GM19395 (cell line): ENCODE measurements at regions not wholly inside any gene's neighbourhood (a gene's known extent, or its start where the extent isn't known, plus 50 kb on each side); places are given as distances from the start of the nearest gene placed in this dataset.

Source experiments
- ATAC-seq: cut with Tn5 transposase; IDR thresholded peaks from one replicate; pipeline ENCODE4 v1.9.1; 2021; ENCODE audit warnings: mild to moderate bottlenecking, moderate library complexity; ENCODE audit not compliant: unreplicated experiment

DNA sequence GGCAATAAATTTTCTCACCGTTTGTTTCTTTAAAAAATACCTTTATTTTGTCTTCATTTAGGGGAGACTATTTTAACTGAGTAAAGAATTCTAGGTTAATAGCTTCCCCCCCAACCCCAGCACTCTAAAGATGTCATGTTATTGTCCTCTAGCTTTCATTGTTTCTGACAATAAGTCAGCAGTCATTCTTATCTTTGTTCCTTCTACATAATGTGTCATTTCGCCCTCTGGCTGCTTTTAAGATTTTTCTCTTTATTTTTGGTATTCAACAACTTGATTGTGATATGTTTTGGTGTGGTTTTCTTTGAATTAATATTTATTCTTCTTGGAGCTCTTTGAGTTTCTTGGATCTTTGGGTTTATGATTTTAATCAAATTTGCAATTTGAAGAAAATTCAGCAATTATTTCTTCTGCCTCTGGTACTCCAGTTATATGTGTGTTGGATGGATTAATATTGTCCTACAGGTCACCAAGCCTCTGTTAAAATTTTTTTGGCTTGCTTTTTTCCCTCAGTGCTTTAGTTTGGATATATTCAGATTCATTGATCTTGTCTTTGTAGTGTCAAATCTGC lies 64.6 kb upstream of the ELN start:
- no peak for ATAC-seq

DNA sequence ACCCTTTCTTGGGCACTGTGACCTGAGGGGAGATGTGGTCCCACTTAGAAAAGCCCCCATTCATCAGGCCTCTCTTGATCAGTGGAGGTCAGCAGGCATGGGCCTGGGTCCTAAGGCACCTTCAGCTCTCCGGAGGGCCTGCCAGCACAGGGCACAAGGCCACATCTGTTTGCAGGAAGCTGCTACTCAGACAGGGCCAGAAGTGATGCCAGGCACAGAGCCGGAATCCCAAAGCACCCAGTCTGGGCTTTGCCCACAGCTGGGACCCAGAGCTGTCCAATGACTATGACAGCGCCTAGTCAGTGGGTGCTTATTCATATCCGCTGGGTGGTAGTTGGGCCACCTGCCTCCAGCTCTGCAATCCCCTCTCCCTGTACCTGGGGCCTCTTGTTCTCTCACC lies 63.2 kb upstream of the ELN start:
- ATAC-seq: no peak

DNA sequence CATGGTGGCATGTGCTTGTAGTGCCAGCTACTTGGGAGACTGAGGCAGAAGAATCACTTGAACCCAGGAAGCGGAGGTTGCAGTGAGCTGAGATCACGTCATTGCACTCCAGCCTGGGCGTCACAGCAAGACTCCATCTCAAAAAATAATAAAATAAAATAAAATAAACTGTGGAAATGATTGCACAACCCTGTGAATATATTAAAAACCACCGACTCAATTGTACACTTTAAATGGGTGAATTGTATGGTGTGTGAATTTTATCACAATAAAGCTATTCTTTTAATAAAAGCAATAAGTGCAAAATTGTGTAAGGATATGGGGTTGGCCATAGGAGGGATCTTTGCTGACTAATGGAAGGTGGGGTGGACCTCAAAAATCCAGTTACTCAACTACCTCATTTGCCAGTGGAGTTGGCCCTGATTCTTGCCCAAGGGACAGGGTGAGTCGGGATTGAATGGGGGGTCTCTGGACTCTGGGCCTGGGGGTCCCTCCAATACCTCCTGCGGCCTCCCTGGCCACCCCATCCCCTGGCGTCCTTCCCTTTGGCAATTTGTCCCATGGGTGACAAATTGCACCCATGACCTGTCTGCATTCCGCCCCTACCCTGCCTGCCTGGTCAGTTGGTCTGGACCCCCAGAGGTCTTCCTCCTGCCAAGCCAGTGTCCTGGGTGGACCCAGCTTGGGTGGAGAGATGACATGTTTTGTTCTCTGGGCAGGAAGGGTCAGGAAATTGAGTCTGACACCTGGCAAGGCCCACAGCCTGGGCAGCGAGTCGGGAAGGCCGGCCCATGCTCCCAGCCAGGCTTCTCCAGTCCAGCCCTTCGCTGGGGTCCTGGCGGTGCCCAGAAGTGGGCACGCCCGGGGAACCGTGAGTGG lies 61.7 kb upstream of the ELN start:
- no peak for ATAC-seq

DNA sequence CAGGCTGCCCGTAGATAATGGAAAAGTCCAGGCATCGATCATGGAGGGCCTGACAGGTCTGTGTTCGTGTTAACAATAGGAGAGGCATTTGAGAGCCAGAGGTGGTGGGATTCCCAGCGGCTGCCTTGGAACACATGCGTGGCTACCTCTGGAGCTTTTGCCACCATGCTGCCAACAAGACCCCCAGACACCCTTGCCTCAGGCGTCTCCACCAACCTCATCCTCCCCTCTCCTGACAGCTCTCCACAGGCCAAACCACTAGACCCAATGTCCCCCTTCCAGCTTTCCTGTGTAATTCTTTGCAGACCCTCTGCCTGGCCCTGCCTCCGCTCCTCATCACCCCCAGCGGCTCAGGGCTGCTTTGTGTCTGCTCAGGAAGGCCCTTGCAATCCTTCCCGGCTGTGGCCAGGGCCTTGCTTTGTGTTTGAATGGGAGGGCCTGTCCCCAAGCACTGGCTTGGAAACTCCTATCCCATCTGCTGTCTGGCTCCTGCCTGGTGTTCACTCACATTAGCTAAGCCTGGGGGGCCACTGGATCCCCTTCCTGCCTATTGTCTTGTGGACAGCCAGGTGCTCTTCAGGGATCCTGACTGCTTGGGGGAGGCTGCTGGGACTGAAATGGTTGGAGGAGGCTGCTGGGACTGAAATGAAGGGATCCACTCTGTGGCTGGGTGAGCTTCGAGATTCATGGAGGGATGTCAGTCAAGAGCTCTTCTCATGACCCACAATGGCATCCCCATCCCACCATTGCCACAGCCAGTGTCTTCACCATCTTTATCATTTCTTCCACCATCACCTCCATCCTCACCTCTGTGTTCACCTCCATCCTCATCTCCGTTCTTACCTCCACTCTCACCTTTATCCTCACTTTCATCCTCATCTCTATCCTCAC lies 60.8 kb upstream of the ELN start:
- no peak for ATAC-seq

DNA sequence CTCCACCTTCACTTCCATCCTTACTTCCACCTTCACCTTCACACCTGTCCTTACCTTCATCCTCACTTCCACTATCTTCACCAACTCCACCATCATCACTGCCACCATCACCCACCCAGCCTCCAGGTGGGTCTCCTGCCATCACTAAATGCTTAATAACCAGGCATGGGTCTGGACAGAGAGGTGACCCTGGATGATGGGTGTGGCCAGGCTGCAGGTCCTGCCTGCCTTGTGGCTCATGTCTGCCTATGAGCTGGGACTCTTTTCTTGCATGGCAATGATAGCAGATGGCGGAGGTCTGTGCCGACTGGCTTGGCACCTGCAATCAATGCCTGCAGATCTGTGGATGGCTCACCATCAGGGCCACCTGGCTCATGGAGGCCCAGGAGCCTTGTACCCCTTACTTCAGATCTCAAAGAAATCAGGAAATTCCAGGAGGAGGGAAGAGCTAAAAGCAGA lies 60.1 kb upstream of the ELN start:
- ATAC-seq: no peak

DNA sequence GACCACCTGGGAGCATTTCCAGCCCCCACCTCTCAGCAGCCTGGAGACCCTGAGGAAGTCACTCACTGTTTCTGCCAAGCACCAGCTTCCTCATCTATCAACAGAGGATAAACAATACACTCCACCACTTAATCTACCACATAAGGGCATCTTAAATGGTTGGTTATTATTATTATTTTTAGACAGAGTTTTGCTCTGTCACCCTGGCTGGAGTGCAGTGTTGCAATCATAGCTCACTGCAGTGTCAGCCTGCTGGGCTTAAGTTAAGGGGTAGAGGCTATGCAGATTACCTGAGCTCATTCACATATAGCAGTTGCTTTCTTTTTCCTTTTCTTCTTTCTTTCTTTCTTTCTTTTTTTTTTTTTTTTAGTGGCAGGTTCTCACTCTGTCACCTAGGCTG lies 59.5 kb upstream of the ELN start:
- ATAC-seq: no peak

DNA sequence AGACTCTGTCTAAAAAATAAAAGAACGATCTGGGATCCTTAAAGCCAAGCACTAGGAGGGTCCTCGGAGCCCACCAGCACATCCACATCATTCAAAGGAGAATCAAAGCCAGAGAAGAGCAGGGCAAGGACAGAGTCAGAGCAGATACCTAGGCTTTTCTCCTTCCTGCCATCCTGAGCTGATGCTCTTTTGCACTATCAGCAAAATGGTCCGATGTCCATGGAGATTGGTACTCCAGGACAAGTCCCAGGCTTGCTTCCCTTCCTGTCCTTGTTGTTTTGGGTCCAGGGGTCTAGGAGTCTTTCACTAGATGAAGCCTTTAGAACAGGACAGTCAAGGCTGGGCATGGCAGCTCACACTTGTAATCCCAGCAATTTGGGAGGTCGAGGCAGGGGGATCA lies 58.0 kb upstream of the ELN start:
- ATAC-seq: no peak

DNA sequence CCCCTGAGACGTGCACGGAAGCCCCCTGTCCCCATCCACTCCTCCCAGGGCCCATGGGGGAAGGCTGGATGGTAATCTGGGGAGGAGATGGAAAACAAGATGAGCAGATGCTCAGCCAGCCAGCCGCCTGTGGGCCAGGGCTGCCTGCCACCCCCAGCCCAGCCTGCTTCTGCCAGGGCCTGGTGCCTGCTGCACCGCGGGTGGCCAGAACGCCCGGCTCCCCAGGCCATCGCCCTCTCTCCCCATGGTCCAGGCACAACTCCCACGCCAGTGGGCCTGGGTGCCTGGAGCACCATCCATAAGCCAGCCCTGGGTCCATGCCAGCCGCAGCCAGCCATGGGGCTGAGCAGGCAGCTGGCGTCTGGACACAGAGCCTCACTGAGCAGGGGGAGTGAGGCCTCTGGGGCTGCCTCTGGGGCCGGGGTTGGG lies 57.2 kb upstream of the ELN start:
- peak; percentile 22 for ATAC-seq

DNA sequence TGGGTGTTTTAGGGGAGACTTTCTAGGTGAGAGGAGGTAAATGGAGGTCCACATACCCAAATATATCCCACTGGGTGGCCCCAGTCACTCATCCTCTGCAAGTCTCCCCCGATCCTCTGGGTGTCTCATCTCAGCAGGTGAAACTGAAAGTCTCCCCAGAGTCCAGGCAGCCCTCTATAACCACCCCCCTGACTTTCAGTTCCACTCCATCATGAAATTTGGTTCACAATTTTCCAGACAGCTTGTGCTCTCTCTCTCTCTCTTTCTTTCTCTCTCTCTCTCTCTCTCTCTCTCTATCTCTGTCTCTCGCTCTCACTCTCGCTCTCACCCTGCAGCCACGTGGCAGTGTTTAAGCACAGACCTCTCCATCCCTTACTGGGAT lies 56.7 kb upstream of the ELN start:
- ATAC-seq: peak; percentile 67

DNA sequence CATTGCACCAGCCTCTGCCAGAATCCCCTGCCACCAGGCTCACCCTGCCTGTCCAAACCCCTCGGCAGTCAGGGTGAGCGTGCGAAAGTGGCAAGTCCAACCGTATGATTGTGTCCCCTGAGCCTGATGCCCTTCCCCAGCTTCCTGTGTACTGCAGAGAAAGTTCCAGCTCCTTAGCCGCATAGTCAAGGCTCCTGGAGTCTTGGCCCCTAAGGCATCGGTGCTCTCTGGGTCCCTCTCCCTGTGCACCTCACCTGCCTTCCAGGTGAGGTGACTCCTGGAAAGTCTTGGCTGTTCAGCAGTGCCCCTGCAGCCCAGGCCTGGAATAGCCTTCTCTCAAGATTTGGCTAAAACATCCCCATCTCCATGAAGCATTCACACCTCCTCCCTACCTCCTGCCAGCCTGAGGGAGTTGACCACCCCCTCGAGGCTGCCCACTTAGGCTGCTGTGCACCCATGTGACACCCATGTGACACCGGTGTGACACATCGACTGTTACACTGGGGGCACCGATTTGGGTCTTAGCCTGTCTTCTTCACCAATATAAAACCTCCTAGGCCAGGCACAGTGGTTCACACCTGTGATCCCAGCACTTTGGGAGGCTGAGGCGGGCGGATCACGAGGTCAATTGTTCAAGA lies 56.1 kb upstream of the ELN start:
- no peak for ATAC-seq

DNA sequence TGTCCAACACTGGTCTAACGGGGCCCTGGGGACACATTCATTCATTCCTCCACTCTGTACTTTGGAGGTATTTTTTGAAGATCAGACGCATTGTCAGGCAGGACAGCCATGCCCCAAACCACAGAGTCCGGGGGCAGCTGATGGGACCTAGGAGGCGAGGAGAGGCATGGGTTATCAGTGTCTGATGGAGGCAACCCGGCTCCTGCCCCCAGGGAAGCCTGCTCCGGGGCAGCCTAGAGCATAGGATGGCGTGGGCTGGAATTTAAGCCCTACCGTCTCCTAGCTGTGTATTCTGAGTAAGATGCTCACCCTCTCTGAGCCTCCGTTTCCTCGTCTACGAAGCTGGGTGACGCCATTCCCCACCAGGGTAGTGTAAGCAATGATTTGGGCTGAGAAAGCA lies 55.4 kb upstream of the ELN start:
- no peak for ATAC-seq

DNA sequence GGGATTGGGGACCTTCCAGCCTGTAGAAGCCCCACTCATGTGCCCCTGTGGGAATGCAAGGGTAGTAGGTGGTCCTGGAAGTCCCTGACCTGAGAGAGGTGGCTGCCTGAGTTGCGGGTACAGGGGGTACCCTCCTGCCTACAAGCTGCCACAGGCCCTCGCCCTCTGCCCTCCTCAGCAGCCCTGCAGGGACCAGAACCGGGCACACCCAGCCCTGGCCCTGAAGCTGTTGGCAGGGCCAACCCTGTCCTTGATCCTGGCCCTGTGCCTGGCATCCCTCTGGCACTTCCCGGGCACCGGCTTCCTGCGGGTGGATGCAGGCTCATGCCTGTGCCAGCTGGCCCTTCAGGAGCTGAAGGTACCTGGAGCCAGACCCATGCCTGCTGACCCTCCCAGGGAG lies 54.9 kb upstream of the ELN start:
- ATAC-seq: no peak

DNA sequence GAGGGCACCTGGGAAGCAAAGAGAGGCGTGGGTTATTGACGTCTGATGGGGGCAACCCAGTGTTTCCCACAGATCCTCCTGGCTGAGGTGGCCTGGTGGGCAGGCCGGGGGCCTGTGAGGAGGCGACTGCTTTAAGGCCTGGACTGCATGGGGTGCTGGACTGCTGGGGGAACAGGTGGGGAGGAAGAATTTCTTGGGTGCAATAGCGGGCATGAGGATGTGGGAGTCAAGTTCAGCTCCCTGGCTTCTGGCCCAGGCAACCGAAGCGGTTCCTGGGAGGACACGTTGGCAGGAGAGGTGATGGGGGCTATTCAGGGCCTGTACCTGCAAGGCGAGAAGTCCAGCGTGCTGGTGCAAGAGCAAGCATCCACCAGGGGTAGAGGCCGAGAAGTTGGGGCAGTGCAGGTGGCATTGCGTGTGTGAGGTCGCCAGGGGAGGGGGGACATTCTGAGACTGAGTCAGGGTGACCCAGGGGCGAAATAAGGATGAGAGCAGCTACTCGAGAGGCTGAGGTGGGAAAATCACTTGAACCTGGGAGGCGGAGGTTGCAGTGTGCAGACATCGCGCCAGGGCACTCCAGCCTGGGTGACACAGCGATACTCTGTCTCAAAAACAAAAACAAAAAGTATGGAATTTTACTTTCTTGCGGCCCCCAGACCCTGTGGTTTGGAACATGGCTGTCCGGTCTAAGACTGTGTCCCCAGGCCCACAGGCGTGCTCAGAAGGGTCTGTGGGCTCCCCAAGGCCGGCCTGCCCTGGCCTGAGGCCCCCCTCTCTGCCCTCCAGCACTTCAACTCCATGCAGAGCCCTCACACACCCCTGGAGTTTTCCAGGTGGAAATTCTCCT lies 53.6 kb upstream of the ELN start:
- ATAC-seq: no peak

DNA sequence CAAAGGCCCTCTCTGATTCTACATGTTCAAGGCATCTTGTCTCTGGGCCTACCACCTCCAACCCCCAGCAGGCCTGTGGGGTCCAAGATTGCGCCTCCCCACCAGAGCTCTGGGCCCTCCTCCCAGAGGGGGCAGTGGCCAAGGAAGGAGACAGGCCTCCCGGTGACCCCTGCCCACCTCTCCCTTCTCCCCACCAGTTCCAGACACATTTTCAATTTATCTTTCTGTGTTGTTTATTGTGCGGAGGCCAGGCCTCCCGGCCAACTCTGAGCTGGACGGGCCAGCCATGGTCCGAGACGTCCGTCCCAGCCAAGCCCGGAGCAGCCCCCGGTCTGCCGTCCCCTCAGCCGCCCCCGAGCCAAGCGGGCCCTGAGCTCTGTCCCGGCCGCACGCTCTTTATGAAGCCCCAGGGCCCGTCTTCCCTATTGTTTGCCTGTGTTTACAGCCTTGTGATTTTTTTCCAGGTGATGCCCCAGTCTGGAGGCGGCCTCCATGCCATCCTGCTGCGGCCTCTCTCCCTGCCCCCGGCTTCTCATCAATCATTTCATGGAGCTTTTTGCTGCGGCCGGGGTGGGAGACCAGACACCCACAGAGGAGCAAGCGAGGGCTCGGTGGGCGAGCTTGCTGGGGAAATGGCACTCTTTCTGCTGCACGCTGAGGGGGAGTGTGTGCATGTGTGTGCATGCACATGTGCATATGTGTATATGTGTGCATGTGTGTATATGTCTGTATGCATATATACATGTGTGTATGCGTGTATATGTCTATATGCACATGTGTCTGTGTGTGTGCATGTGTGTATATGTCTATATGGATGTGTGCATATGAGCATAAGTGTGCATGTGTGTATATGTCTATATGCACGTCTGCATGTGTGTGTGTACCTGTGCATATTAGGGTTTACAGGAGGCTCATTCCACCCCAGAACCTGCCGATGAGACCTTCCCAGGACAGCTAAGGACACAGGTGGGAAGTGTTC lies 52.7 kb upstream of the ELN start:
- no peak for ATAC-seq

DNA sequence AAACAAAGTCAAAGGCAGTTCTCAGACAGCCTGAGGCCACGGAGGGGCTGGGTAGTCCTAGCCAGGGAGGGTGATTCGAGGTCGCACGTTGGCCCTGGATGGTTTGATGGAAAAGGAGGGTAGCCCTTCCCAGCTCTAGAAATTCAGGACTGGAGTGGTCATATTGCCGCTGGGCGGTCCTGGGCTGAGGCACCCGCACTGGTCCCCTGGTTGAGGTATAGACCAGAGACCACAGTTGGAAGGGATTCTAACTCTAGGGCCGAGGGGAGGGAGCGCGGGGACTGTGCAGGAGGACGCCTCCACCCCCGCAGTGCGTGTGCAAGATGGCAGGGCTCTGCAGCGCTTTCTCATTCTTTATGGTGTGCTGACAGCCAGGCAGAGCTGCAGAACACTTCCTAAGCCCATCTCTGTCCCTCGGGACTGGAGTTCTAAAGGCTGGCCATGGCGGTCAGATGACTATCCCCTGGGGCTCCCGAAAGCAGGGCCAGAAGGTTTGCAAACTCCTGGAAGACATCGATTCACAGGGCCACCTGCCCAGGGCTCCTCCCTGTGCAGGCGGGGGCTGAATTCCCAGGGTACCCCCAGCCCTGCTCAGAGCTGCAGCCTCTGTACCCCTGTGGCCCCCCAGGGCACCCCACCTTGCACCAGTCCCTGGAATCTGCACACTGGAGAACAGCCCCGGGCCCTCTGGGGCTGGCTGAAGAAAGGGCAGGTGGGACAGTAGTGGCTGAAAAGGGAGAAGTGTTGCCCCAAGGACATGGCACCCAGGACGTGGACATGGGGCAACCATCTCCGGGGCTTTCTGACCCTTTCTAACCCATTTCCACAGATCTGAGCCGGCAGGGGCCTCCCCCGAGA lies 51.0 kb upstream of the ELN start:
- ATAC-seq: no peak

DNA sequence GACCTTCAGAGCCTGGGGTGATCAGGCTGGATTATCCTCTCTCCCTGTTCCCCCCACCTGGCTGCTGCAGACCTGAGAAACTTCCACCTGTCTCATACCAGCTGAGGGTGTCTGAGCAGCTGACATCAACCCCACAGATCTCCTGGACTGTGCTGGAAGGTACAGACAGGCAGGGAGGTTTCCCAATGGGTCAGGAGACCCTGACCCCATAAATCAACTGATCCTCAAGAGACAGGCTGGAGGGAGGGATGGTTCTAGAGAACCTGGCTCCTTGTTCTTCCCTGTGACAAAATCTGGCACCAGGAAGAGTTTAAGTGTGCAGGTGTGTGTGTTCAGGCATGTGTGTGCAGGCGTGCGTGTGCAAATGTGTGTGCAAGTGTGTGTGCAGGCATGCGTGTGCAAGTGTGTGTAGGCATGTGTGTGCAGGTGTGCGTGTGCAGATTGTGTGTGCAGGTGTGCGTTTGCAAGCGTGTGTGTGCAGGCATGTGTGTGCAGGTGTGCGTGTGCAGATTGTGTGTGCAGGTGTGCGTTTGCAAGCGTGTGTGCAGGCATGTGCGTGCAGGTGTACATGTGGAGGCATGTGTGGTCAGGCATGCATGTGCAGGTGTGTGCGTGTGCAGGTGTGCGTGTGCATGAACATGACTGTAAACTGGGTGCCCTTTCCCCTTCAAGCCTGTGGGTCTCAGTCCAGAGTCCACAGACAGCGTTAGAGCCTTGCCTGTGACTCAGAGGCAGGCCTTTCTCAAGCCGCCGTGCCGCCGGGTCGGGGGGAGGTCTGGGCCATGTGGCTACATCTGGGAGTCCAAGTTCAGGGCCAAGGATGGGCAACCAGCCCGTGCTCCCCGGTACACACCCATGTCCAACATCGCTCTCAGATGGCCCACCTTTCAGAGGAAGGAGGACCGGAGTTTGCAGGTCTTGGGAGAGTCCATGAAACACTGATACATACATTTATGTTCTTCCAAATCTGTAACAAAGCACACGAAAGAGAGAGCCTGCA lies 50.1 kb upstream of the ELN start:
- no peak for ATAC-seq
